ENCODE measurements at regions not wholly inside any gene's neighbourhood (a gene's known extent, or its start where the extent isn't known, plus 50 kb on each side); places are given as distances from the start of the nearest gene placed in this dataset.

GRCh38 chr7:79982141-79982770, 152.4 kb upstream of the GNAI1 start:
- no peak overlapping the region for H3K27ac Mint-ChIP-seq
- H3K27me3 Mint-ChIP-seq (ENCODE audit: insufficient read depth), result no peaks in the 10 kb centered on the region
- no peak for TF ChIP-seq CTCF (conservative IDR thresholded peaks at IDR 0.05)
- H3K27me3 ChIP-seq (ENCODE audit: control insufficient read depth, insufficient read depth, low read length, poor library complexity, severe bottlenecking), result no peaks in the 10 kb centered on the region
- H3K27ac ChIP-seq (ENCODE audit: low read depth, low read length), result no peak overlapping the region
- no peak overlapping the region for H3K4me3 Mint-ChIP-seq
- H3K36me3 ChIP-seq (ENCODE audit: control insufficient read depth, insufficient read depth, low read length), result no peaks in the 10 kb centered on the region
- H3K4me3 ChIP-seq (ENCODE audit: low read length), result no peak overlapping the region
- WGBS, 2 experiments (ENCODE audit: insufficient coverage in 1 of 2, insufficient read length in 1 of 2), result 89% methylated on average over 1 of the region's 2 CpGs; no CpG with 5 or more reads in 1 of the 2 experiments
- H3K4me1 ChIP-seq (ENCODE audit: control insufficient read depth, insufficient read depth, low read length), result no peaks in the 10 kb centered on the region
- H3K9ac ChIP-seq (ENCODE audit: extremely low read depth, low read length, poor library complexity, severe bottlenecking), result no peak overlapping the region
- no peak for DNase-seq
- no peaks in the 10 kb centered on the region for H3K4me1 Mint-ChIP-seq
- no peaks in the 10 kb centered on the region for H3K36me3 Mint-ChIP-seq (ENCODE audit: low read depth)
- peaks cover 5% of the 10 kb centered on the region for H3K9me3 Mint-ChIP-seq
- H3K9me3 ChIP-seq (ENCODE audit: control insufficient read depth, low read length), result no peaks in the 10 kb centered on the region

GRCh38 chr7:79980376-79980775, 154.3 kb upstream of the GNAI1 start:
- Histone ChIP-seq H3K36me3 (ENCODE audit: control insufficient read depth, insufficient read depth, low read length) (no peaks in the 10 kb centered on the region), H3K27me3 (ENCODE audit: control insufficient read depth, insufficient read depth, low read length, poor library complexity, severe bottlenecking) (no peaks in the 10 kb centered on the region), H3K27ac (ENCODE audit: low read depth, low read length) (no peak overlapping the region), H3K9ac (ENCODE audit: extremely low read depth, low read length, poor library complexity, severe bottlenecking) (no peak overlapping the region), H3K4me1 (ENCODE audit: control insufficient read depth, insufficient read depth, low read length) (no peaks in the 10 kb centered on the region), H3K4me3 (ENCODE audit: low read length) (no peak overlapping the region), H3K9me3 (ENCODE audit: control insufficient read depth, low read length) (no peaks in the 10 kb centered on the region)
- no peak for DNase-seq
- Mint-ChIP-seq H3K36me3 (ENCODE audit: low read depth) (no peaks in the 10 kb centered on the region), H3K4me3 (no peak overlapping the region), H3K9me3 (peaks cover 12% of the 10 kb centered on the region), H3K27me3 (ENCODE audit: insufficient read depth) (no peaks in the 10 kb centered on the region), H3K27ac (no peak overlapping the region), H3K4me1 (no peaks in the 10 kb centered on the region)
- no peak for TF ChIP-seq CTCF (conservative IDR thresholded peaks at IDR 0.05)
- 96 to 100% methylated on average over 1 of the region's 1 CpG for WGBS, 2 experiments (ENCODE audit: insufficient coverage in 1 of 2, insufficient read length in 1 of 2)

- H3K4me1 Mint-ChIP-seq, result no peaks in the 10 kb centered on the region
- no peak overlapping the region for H3K4me3 Mint-ChIP-seq
- no peaks in the 10 kb centered on the region for H3K4me1 ChIP-seq (ENCODE audit: control insufficient read depth, insufficient read depth, low read length)
- no peak for TF ChIP-seq CTCF (conservative IDR thresholded peaks at IDR 0.05)
- no peak overlapping the region for H3K27ac ChIP-seq (ENCODE audit: low read depth, low read length)
- WGBS, 2 experiments (ENCODE audit: insufficient coverage in 1 of 2, insufficient read length in 1 of 2), result 86% methylated on average over 1 of the region's 2 CpGs; no CpG with 5 or more reads in 1 of the 2 experiments
- H3K27ac Mint-ChIP-seq, result no peak overlapping the region
- no peaks in the 10 kb centered on the region for H3K36me3 ChIP-seq (ENCODE audit: control insufficient read depth, insufficient read depth, low read length)
- H3K9ac ChIP-seq (ENCODE audit: extremely low read depth, low read length, poor library complexity, severe bottlenecking), result no peak overlapping the region
- H3K9me3 ChIP-seq (ENCODE audit: control insufficient read depth, low read length), result no peaks in the 10 kb centered on the region
- H3K27me3 ChIP-seq (ENCODE audit: control insufficient read depth, insufficient read depth, low read length, poor library complexity, severe bottlenecking), result no peaks in the 10 kb centered on the region
- no peaks in the 10 kb centered on the region for H3K27me3 Mint-ChIP-seq (ENCODE audit: insufficient read depth)
- no peak overlapping the region for H3K4me3 ChIP-seq (ENCODE audit: low read length)
- DNase-seq, result no peak
- peaks cover 12% of the 10 kb centered on the region for H3K9me3 Mint-ChIP-seq
- no peaks in the 10 kb centered on the region for H3K36me3 Mint-ChIP-seq (ENCODE audit: low read depth)
Observed at GRCh38 chr7:79979437-79979836, 155.2 kb upstream of the GNAI1 start.

All from endodermal cell (in vitro differentiated cells).